ENCODE measurements at regions not wholly inside any gene's neighbourhood (a gene's known extent, or its start where the extent isn't known, plus 50 kb on each side); places are given as distances from the start of the nearest gene placed in this dataset.

DNA sequence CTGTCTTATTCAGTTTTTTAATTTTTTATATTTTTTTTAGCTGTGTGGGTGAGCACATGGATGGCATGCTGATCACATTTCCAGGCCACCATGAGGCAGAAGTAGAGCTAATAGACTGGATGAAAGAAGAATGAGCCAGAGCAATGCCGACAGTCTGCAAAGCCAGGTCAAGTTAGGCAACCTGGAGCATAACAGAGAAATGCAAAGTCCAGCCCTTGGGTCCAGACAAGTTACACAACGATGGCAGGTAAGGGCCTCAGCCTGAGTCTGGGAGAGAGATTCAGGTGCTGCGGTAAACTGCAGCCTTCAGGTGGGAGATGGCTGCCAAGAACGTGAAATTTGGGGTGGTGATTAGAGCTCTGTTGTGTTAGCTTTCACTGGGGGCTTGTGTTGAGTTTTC is 84.0 kb upstream of the CACNA2D3 start:
- H3K9me3 ChIP-seq: no peaks in the 10 kb centered on the region
- H3K27ac ChIP-seq: no peak overlapping the region
- no peaks in the 10 kb centered on the region for H3K36me3 ChIP-seq
- no peak overlapping the region for H3K4me3 ChIP-seq
- H3K27me3 ChIP-seq: no peaks in the 10 kb centered on the region
- DNase-seq (ENCODE audit: low spot score): no peak
- TF ChIP-seq, protein P1, sequence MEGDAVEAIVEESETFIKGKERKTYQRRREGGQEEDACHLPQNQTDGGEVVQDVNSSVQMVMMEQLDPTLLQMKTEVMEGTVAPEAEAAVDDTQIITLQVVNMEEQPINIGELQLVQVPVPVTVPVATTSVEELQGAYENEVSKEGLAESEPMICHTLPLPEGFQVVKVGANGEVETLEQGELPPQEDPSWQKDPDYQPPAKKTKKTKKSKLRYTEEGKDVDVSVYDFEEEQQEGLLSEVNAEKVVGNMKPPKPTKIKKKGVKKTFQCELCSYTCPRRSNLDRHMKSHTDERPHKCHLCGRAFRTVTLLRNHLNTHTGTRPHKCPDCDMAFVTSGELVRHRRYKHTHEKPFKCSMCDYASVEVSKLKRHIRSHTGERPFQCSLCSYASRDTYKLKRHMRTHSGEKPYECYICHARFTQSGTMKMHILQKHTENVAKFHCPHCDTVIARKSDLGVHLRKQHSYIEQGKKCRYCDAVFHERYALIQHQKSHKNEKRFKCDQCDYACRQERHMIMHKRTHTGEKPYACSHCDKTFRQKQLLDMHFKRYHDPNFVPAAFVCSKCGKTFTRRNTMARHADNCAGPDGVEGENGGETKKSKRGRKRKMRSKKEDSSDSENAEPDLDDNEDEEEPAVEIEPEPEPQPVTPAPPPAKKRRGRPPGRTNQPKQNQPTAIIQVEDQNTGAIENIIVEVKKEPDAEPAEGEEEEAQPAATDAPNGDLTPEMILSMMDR (IDR thresholded peaks at IDR 0.05): no peak
- peaks cover 0 to 5% of the 10 kb centered on the region in 2 donors for H3K4me1 ChIP-seq

DNA sequence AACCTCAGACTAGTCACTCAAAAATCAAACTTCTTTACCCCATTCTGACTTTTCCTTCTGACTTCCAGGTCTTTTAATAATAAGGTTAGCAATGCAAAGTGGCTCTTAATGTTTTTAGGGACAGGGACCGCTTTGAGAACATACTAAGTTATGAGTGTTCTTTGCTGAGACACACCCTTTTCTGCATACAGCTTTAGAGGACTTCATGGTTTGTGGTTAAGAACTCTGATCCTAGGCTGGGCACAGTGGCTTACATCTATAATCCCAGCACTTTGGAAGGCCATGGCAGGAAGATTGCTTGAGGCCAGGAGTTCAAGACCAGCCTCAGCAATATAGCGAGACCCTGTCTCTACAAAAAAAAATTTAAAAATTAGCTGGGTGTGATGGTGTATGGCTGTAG is 85.8 kb upstream of the CACNA2D3 start:
- Histone ChIP-seq H3K4me1 (no peaks in the 10 kb centered on the region), H3K27ac (no peak overlapping the region), H3K9me3 (no peaks in the 10 kb centered on the region), H3K36me3 (no peaks in the 10 kb centered on the region), H3K4me3 (no peak overlapping the region), H3K27me3 (no peaks in the 10 kb centered on the region)
- DNase-seq (ENCODE audit: low spot score): no peak
- TF ChIP-seq, protein P1 (IDR thresholded peaks at IDR 0.05): no peak

DNA sequence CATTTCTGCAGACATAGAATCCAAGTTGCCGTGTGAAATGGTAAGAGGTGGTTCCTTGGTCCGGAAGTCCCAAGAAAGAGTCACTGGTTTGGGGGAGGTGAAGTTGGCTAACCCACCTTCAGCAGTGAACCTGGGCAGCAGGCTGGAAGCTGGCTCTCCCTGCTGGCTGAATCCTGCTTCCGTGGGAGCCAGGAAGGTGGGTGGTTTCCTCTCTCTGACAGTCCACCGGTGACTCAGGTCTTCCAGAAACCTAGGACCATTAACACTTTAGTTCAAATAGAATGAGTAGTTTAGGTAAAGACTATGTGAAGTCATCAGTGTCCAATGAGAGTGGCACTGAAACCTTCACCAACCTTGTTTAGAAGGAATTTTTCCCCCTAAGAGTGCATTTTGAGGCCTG is 87.4 kb upstream of the CACNA2D3 start:
- no peak for DNase-seq (ENCODE audit: low spot score)
- no peak overlapping the region for H3K27ac ChIP-seq
- TF ChIP-seq, protein P1 (IDR thresholded peaks at IDR 0.05): no peak
- no peaks in the 10 kb centered on the region for H3K9me3 ChIP-seq
- H3K36me3 ChIP-seq: no peaks in the 10 kb centered on the region
- H3K27me3 ChIP-seq: no peaks in the 10 kb centered on the region
- no peak overlapping the region for H3K4me3 ChIP-seq
- no peaks in the 10 kb centered on the region for H3K4me1 ChIP-seq

DNA sequence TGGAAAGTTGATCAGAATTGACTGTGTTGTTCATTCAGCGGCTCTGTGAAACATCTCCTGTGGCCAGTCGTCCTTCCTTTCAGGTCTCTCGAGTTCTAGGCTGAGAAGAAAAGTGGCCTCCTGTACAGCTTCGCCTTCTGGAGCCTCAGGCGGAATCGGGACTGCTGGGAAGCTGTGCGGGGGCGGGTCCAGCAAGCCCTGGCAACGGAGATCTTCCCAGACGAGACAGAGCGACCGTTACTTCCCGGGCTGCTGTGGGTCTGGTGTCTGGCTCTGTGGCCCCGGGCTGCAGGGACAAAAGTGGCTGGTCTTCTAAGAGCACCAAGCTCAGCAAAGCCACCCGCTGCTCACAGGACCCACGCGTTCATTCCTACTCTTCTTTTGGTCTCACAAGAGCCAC is 88.6 kb upstream of the CACNA2D3 start:
- DNase-seq (ENCODE audit: low spot score): no peak
- Histone ChIP-seq H3K9me3 (no peaks in the 10 kb centered on the region), H3K27ac (no peak overlapping the region), H3K4me3 (no peak overlapping the region), H3K27me3 (no peaks in the 10 kb centered on the region), H3K4me1 (no peaks in the 10 kb centered on the region), H3K36me3 (no peaks in the 10 kb centered on the region)
- TF ChIP-seq, protein P1 (IDR thresholded peaks at IDR 0.05): no peak

DNA sequence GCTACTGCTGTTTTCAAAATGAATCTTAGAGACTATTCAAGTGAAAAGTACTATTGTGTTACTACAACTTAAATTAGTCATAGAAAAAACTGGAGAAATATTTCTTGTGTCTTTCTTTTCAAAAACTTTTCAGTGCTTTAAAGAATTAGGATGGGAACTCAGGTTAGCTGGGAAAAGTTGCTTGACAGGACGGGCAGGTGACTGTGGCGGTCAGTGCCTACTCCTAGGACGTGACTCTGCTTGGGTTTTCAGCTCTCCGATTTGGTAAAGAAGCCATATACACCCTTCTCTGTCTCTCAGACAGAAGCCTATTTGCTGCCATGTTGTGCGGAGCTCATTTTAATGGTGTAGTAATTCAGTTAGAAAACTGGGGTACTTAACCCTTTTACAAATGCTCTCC is 89.8 kb upstream of the CACNA2D3 start:
- Histone ChIP-seq H3K27me3 (no peaks in the 10 kb centered on the region), H3K9me3 (no peaks in the 10 kb centered on the region), H3K27ac (no peak overlapping the region), H3K4me3 (no peak overlapping the region), H3K36me3 (no peaks in the 10 kb centered on the region), H3K4me1 (no peaks in the 10 kb centered on the region)
- TF ChIP-seq, protein P1 (IDR thresholded peaks at IDR 0.05): no peak
- DNase-seq (ENCODE audit: low spot score): no peak

DNA sequence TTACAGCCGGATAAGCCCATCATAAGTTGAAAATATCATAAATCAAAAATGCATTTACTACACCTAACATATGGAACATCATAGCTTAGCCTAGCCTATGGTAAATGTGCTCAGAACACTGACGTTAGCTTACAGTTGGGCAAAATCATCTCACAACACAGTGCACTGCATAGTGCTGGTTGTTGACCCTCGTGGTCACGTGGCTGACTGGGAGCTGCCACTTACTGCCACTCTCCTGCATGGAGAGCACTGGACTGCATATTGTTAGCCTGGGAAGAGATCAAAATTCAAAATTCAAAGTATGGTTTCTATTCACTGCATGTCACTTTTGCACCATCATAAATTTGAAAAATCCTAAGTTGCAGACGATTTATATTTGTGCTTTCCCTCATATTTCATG is 94.0 kb upstream of the CACNA2D3 start:
- TF ChIP-seq, protein P1 (IDR thresholded peaks at IDR 0.05): no peak
- Histone ChIP-seq H3K27me3 (no peaks in the 10 kb centered on the region), H3K27ac (no peak overlapping the region), H3K4me1 (peaks cover 0 to 5% of the 10 kb centered on the region in 2 donors), H3K4me3 (no peak overlapping the region), H3K9me3 (no peaks in the 10 kb centered on the region), H3K36me3 (no peaks in the 10 kb centered on the region)
- no peak for DNase-seq (ENCODE audit: low spot score)
